ENCODE measurements at regions not wholly inside any gene's neighbourhood (a gene's known extent, or its start where the extent isn't known, plus 50 kb on each side); places are given as distances from the start of the nearest gene placed in this dataset.
A peak's percentile ranks its signal among the peaks of the same experiment; 100 is the strongest.

DNA sequence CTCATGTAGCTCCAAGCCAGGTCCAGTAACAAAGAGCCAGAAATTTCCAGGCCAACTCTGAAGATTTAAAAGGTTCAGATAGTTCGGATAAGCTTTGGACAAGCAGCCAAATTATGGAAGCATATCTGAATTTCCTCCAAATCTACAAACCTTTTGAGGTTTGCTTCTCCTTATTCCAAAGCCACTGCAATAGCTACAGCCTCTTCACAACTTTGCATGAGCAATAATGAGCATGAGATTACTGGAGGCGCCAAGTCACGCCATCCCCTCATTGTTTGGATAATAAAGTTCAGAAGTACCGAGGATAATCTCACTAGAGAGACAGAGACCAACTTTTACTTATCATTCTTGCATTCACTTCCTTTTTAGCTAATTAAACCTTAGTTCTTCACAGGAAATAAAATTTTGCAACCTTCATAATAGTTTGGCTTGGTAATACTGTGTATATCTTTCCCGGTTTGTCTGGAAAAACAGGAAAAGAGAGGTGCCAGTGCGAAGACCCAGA, 329.6 kb upstream of the RSPO3 start:
- no peak for DNase-seq (ENCODE audit: low read depth, low spot score)
- no peak overlapping the region for H3K4me3 ChIP-seq (ENCODE audit: low read depth, low read length)
- ChIA-PET CTCF (no interaction called here), POLR2A (no interaction called here)
- TF ChIP-seq, protein P1, sequence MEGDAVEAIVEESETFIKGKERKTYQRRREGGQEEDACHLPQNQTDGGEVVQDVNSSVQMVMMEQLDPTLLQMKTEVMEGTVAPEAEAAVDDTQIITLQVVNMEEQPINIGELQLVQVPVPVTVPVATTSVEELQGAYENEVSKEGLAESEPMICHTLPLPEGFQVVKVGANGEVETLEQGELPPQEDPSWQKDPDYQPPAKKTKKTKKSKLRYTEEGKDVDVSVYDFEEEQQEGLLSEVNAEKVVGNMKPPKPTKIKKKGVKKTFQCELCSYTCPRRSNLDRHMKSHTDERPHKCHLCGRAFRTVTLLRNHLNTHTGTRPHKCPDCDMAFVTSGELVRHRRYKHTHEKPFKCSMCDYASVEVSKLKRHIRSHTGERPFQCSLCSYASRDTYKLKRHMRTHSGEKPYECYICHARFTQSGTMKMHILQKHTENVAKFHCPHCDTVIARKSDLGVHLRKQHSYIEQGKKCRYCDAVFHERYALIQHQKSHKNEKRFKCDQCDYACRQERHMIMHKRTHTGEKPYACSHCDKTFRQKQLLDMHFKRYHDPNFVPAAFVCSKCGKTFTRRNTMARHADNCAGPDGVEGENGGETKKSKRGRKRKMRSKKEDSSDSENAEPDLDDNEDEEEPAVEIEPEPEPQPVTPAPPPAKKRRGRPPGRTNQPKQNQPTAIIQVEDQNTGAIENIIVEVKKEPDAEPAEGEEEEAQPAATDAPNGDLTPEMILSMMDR (IDR thresholded peaks at IDR 0.05; ENCODE audit: insufficient read depth, low read length, missing control alignments) = no peak

- CTCF ChIA-PET = interaction anchor here (0.9 kb wide), 2 partner anchors 11 to 13 kb away, joined by 3 to 4 read pairs; no protein-coding TSS in a partner anchor
- H3K4me3 ChIP-seq (ENCODE audit: low read depth, low read length) = no peak overlapping the region
- POLR2A ChIA-PET = no interaction called here
- TF ChIP-seq, protein P1 (IDR thresholded peaks at IDR 0.05; ENCODE audit: insufficient read depth, low read length, missing control alignments) = no peak
- no peak for DNase-seq (ENCODE audit: low read depth, low spot score)
Observed at GRCh38 chr6:126792340-126793085, 326.0 kb upstream of the RSPO3 start.

- ChIA-PET POLR2A (no interaction called here), CTCF (interaction anchor here (1.7 kb wide), 1 partner anchor 9 kb away, joined by 7 read pairs; no protein-coding TSS in a partner anchor)
- no peak overlapping the region for H3K4me3 ChIP-seq (ENCODE audit: low read depth, low read length)
- TF ChIP-seq, protein P1 (IDR thresholded peaks at IDR 0.05; ENCODE audit: insufficient read depth, low read length, missing control alignments) = no peak
- DNase-seq (ENCODE audit: low read depth, low spot score) = no peak
Observed at GRCh38 chr6:126795161-126795560, 323.3 kb upstream of the RSPO3 start.

- POLR2A ChIA-PET = no interaction called here
- no peak for DNase-seq (ENCODE audit: low read depth, low spot score)
- CTCF ChIA-PET = no interaction called here
- TF ChIP-seq, protein P1 (IDR thresholded peaks at IDR 0.05; ENCODE audit: insufficient read depth, low read length, missing control alignments) = no peak
- H3K4me3 ChIP-seq (ENCODE audit: low read depth, low read length) = no peak overlapping the region
Observed at GRCh38 chr6:126797981-126798380, 320.5 kb upstream of the RSPO3 start.

GRCh38 chr6:126803769-126804168, 314.7 kb upstream of the RSPO3 start:
- no peak overlapping the region for H3K4me3 ChIP-seq (ENCODE audit: low read depth, low read length)
- ChIA-PET CTCF (interaction anchor here (0.6 to 4.2 kb wide), 16 partner anchors 8 to 742 kb away, joined by 3 to 34 read pairs (median 5); partner anchors contain the start of gene RNF146), POLR2A (no interaction called here)
- TF ChIP-seq, protein P1 (IDR thresholded peaks at IDR 0.05; ENCODE audit: insufficient read depth, low read length, missing control alignments) = no peak
- no peak for DNase-seq (ENCODE audit: low read depth, low spot score)

DNA sequence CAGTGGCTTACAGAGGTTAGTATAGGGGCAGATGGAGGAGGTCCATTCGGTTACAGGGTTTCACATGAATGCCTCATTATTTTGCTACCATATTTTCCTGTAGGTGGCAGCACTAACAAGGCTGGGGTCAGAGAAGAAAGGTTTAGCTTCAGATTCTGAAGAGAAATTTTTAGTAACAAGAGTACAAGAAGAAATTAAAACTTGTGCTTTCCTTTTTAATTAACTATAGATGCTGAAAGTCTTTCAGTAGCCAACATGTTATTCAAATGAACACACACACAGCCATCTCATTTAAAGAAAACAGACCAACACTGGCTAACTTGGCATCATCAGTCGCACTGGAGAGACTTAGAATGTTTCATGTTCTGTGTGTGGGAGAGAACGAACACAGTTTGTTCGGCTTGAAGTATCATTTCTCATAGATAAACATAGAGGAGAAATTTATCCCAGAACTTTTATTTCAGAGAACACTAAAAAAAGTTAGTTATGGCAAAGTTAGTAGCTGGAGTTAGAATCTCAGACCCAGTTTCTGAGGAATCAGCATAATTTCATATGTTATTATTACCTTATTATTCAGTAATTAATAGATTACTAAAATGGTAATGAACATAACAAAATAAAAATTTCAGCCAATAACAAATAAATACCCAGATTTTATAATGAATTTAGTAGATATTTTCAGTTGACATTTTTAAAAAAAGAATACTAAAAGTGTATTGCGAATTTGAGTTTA, 314.0 kb upstream of the RSPO3 start:
- ChIA-PET POLR2A (no interaction called here), CTCF (interaction anchor here (0.6 to 4.2 kb wide), 23 partner anchors 7 to 462 kb away, joined by 3 to 34 read pairs (median 4); partner anchors contain the start of gene RNF146)
- TF ChIP-seq, protein P1 (IDR thresholded peaks at IDR 0.05; ENCODE audit: insufficient read depth, low read length, missing control alignments) = peak; percentile 53
- no peak overlapping the region for H3K4me3 ChIP-seq (ENCODE audit: low read depth, low read length)
- no peak for DNase-seq (ENCODE audit: low read depth, low spot score)
